ENCODE measurements at regions not wholly inside any gene's neighbourhood (a gene's known extent, or its start where the extent isn't known, plus 50 kb on each side); places are given as distances from the start of the nearest gene placed in this dataset.

GRCh38 chr17:17403899-17404576 is 72.8 kb upstream of the MED9 start (continued):
- TF ChIP-seq, protein P1, sequence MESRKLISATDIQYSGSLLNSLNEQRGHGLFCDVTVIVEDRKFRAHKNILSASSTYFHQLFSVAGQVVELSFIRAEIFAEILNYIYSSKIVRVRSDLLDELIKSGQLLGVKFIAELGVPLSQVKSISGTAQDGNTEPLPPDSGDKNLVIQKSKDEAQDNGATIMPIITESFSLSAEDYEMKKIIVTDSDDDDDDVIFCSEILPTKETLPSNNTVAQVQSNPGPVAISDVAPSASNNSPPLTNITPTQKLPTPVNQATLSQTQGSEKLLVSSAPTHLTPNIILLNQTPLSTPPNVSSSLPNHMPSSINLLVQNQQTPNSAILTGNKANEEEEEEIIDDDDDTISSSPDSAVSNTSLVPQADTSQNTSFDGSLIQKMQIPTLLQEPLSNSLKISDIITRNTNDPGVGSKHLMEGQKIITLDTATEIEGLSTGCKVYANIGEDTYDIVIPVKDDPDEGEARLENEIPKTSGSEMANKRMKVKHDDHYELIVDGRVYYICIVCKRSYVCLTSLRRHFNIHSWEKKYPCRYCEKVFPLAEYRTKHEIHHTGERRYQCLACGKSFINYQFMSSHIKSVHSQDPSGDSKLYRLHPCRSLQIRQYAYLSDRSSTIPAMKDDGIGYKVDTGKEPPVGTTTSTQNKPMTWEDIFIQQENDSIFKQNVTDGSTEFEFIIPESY (IDR thresholded peaks at IDR 0.05): no peak
- no peak for TF ChIP-seq HNF4A (conservative IDR thresholded peaks at IDR 0.05)

GRCh38 chr17:17405673-17406072 is 71.1 kb upstream of the MED9 start:
- H3K9me3 ChIP-seq (ENCODE audit: control insufficient read depth in 4 of 4, low read length in 3 of 4): no peaks in the 10 kb centered on the region
- no peaks in the 10 kb centered on the region for H3K36me3 ChIP-seq (ENCODE audit: control insufficient read depth in 4 of 4, insufficient read depth in 3 of 4, low read depth in 1 of 4, low read length in 3 of 4)
- peaks cover 3 to 7% (median 5%) of the 10 kb centered on the region in 4 donors for H3K4me1 ChIP-seq (ENCODE audit: control insufficient read depth in 4 of 4, insufficient read depth in 4 of 4, low read length in 3 of 4)
- 95% methylated on average over 2 of the region's 2 CpGs for WGBS
- DNase-seq (ENCODE audit: low spot score): no peak
- no peak for TF ChIP-seq RXRA (IDR thresholded peaks at IDR 0.05)
- no peak for TF ChIP-seq TAF1 (conservative IDR thresholded peaks at IDR 0.05)
- no peak for TF ChIP-seq CTCF (IDR thresholded peaks at IDR 0.05; ENCODE audit: low read depth, low read length, missing input control)
- TF ChIP-seq JUND (IDR thresholded peaks at IDR 0.05): no peak
- TF ChIP-seq HNF4A (conservative IDR thresholded peaks at IDR 0.05): no peak
- no peak for TF ChIP-seq NR2F2 (IDR thresholded peaks at IDR 0.05)
- no peak for TF ChIP-seq RAD21 (IDR thresholded peaks at IDR 0.05)
- TF ChIP-seq, protein P2, sequence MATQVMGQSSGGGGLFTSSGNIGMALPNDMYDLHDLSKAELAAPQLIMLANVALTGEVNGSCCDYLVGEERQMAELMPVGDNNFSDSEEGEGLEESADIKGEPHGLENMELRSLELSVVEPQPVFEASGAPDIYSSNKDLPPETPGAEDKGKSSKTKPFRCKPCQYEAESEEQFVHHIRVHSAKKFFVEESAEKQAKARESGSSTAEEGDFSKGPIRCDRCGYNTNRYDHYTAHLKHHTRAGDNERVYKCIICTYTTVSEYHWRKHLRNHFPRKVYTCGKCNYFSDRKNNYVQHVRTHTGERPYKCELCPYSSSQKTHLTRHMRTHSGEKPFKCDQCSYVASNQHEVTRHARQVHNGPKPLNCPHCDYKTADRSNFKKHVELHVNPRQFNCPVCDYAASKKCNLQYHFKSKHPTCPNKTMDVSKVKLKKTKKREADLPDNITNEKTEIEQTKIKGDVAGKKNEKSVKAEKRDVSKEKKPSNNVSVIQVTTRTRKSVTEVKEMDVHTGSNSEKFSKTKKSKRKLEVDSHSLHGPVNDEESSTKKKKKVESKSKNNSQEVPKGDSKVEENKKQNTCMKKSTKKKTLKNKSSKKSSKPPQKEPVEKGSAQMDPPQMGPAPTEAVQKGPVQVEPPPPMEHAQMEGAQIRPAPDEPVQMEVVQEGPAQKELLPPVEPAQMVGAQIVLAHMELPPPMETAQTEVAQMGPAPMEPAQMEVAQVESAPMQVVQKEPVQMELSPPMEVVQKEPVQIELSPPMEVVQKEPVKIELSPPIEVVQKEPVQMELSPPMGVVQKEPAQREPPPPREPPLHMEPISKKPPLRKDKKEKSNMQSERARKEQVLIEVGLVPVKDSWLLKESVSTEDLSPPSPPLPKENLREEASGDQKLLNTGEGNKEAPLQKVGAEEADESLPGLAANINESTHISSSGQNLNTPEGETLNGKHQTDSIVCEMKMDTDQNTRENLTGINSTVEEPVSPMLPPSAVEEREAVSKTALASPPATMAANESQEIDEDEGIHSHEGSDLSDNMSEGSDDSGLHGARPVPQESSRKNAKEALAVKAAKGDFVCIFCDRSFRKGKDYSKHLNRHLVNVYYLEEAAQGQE (IDR thresholded peaks at IDR 0.05): no peak
- no peak for TF ChIP-seq GABPA (IDR thresholded peaks at IDR 0.05 in 1 of 2, conservative IDR thresholded peaks at IDR 0.05 in 1 of 2)
- no peak overlapping the region for H3K4me3 ChIP-seq (ENCODE audit: low read depth in 1 of 3, low read length in 3 of 3)
- no peak overlapping the region for H3K9ac ChIP-seq (ENCODE audit: low read depth in 1 of 2, low read length in 2 of 2)
- peak overlapping the region; percentile 60 to 61 for H3K27ac ChIP-seq (ENCODE audit: low read depth in 1 of 2, low read length in 2 of 2)
- H3K27me3 ChIP-seq (ENCODE audit: control insufficient read depth in 4 of 4, insufficient read depth in 4 of 4, low read length in 3 of 4): no peaks in the 10 kb centered on the region

GRCh38 chr17:17406225-17406624 is 70.6 kb upstream of the MED9 start:
- H3K9ac ChIP-seq (ENCODE audit: low read depth in 1 of 2, low read length in 2 of 2): no peak overlapping the region
- peak overlapping the region; percentile 61 to 63 for H3K27ac ChIP-seq (ENCODE audit: low read depth in 1 of 2, low read length in 2 of 2)
- no peak for DNase-seq (ENCODE audit: low spot score)
- peaks cover 3 to 7% (median 5%) of the 10 kb centered on the region in 4 donors for H3K4me1 ChIP-seq (ENCODE audit: control insufficient read depth in 4 of 4, insufficient read depth in 4 of 4, low read length in 3 of 4)
- H3K27me3 ChIP-seq (ENCODE audit: control insufficient read depth in 4 of 4, insufficient read depth in 4 of 4, low read length in 3 of 4): no peaks in the 10 kb centered on the region
- H3K36me3 ChIP-seq (ENCODE audit: control insufficient read depth in 4 of 4, insufficient read depth in 3 of 4, low read depth in 1 of 4, low read length in 3 of 4): no peaks in the 10 kb centered on the region
- H3K4me3 ChIP-seq (ENCODE audit: low read depth in 1 of 3, low read length in 3 of 3): no peak overlapping the region
- WGBS: 46% methylated on average over 7 of the region's 7 CpGs
- H3K9me3 ChIP-seq (ENCODE audit: control insufficient read depth in 4 of 4, low read length in 3 of 4): no peaks in the 10 kb centered on the region
- TF ChIP-seq HNF4A (conservative IDR thresholded peaks at IDR 0.05): peak; percentile 87 to 96
- TF ChIP-seq GABPA (IDR thresholded peaks at IDR 0.05 in 1 of 2, conservative IDR thresholded peaks at IDR 0.05 in 1 of 2): peak in 1 of 2 donors; percentile 32
- peak; percentile 91 to 95 for TF ChIP-seq RXRA (IDR thresholded peaks at IDR 0.05)
- TF ChIP-seq EGR1 (IDR thresholded peaks at IDR 0.05; ENCODE audit: low read depth in 2 of 2): peak in 1 of 2 donors; percentile 78
- TF ChIP-seq, protein P2 (IDR thresholded peaks at IDR 0.05): peak; percentile 66
- no peak for TF ChIP-seq TAF1 (conservative IDR thresholded peaks at IDR 0.05)
- TF ChIP-seq YY1 (IDR thresholded peaks at IDR 0.05): peak; percentile 74
- peak; percentile 61 for TF ChIP-seq FOXA1 (IDR thresholded peaks at IDR 0.05)
- peak; percentile 84 for TF ChIP-seq NR2F2 (IDR thresholded peaks at IDR 0.05)
- TF ChIP-seq, protein P3, sequence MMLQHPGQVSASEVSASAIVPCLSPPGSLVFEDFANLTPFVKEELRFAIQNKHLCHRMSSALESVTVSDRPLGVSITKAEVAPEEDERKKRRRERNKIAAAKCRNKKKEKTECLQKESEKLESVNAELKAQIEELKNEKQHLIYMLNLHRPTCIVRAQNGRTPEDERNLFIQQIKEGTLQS (IDR thresholded peaks at IDR 0.05): no peak
- TF ChIP-seq HNF4G (IDR thresholded peaks at IDR 0.05): peak; percentile 51
- peak; percentile 89 to 95 for TF ChIP-seq JUND (IDR thresholded peaks at IDR 0.05)
- TF ChIP-seq SP1 (IDR thresholded peaks at IDR 0.05): peak; percentile 85
- TF ChIP-seq, protein P4, sequence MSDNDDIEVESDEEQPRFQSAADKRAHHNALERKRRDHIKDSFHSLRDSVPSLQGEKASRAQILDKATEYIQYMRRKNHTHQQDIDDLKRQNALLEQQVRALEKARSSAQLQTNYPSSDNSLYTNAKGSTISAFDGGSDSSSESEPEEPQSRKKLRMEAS (IDR thresholded peaks at IDR 0.05): peak; percentile 95
- TF ChIP-seq RAD21 (IDR thresholded peaks at IDR 0.05): peak; percentile 68 to 70
- peak; percentile 80 for TF ChIP-seq FOXA2 (IDR thresholded peaks at IDR 0.05)
